PC-3 (cell line): ENCODE measurements at regions not wholly inside any gene's neighbourhood (a gene's known extent, or its start where the extent isn't known, plus 50 kb on each side); places are given as distances from the start of the nearest gene placed in this dataset.

Experiments used
- ATAC-seq: fragments of 200-7000 bp; cut with Tn5 transposase; 2 replicates; pipeline ENCODE4 v1.9.1; 2020; ENCODE audit warnings: mild to moderate bottlenecking, moderate library complexity
- BruUV-seq: library from RNA; stranded (reverse); fragments of 400-500 nt; replicated peaks from 2 replicates; lab custom pipeline; 2021; lab: Mats Ljungman, UMichigan
- CTCF ChIA-PET: fragments of 300-600 bp; sonication (Branson Sonifier 250); formaldehyde crosslinking; loops from one replicate; lab custom pipeline; 2022; ENCODE audit warnings: antibody characterized with exemption; lab: Charles Lee
- POLR2A ChIA-PET: fragments of 300-600 bp; sonication (Branson Sonifier 250); formaldehyde crosslinking; loops from one replicate; lab custom pipeline; 2022; ENCODE audit warnings: antibody characterized with exemption; ENCODE audit not compliant: unreplicated experiment; lab: Charles Lee
- DNase-seq: peaks from one replicate; pipeline ENCODE4 v3.0.0-alpha.2; 2015
- H2AFZ ChIP-seq: fragments of 300-600 bp; sonication (generic); 2 replicates; pipeline ENCODE4 v1.6.0; 2016; ENCODE audit warnings: antibody characterized with exemption, low read length
- H3F3A ChIP-seq: fragments of 300-600 bp; sonication (generic); one replicate; pipeline ENCODE4 v1.6.0; 2017; ENCODE audit warnings: antibody characterized with exemption, low read length, control low read depth, mild to moderate bottlenecking; ENCODE audit not compliant: unreplicated experiment
- H3K27ac ChIP-seq: fragments of 300-600 bp; sonication (generic); 2 replicates; pipeline ENCODE4 v1.5.1; 2016; ENCODE audit warnings: mild to moderate bottlenecking, low read length
- H3K27me3 ChIP-seq: fragments of 300-600 bp; sonication (generic); 2 replicates; pipeline ENCODE4 v1.6.1; 2016; ENCODE audit warnings: low read length, mixed read lengths
- H3K36me3 ChIP-seq: fragments of 300-600 bp; sonication (generic); 2 replicates; pipeline ENCODE4 v1.6.1; 2016; ENCODE audit warnings: low read depth, mixed run types, low read length, mixed read lengths
- H3K4me1 ChIP-seq: fragments of 300-600 bp; sonication (generic); 2 replicates; pipeline ENCODE4 v1.5.1; 2016; ENCODE audit warnings: low read length; ENCODE audit not compliant: insufficient read depth
- H3K4me2 ChIP-seq: fragments of 300-600 bp; sonication (generic); 2 replicates; pipeline ENCODE4 v1.6.0; 2016; ENCODE audit warnings: low read length
- H3K4me3 ChIP-seq: fragments of 300-600 bp; sonication (generic); 2 replicates; pipeline ENCODE4 v1.5.1; 2016; ENCODE audit warnings: mild to moderate bottlenecking, low read length, mixed read lengths
- H3K79me2 ChIP-seq: fragments of 300-600 bp; sonication (generic); 2 replicates; pipeline ENCODE4 v1.6.1; 2017; ENCODE audit warnings: low read length, mixed read lengths
- H3K9ac ChIP-seq: fragments of 300-600 bp; sonication (generic); 2 replicates; pipeline ENCODE4 v1.6.0; 2016; ENCODE audit warnings: mild to moderate bottlenecking, low read length
- H3K9me2 ChIP-seq: fragments of 300-600 bp; sonication (generic); replicated peaks from 2 replicates; pipeline ENCODE4 v1.6.1; 2016; ENCODE audit warnings: mixed run types, low read length, mixed read lengths
- H3K9me3 ChIP-seq: fragments of 300-600 bp; sonication (generic); 2 replicates; pipeline ENCODE4 v1.6.1; 2016; ENCODE audit warnings: low read length, mixed read lengths
- H4K20me1 ChIP-seq: fragments of 300-600 bp; sonication (generic); 2 replicates; pipeline ENCODE4 v1.6.1; 2016; ENCODE audit warnings: low read length, mixed read lengths
- CTCF ChIP-seq: fragments of 300-600 bp; sonication (generic); conservative IDR thresholded peaks from 2 replicates; pipeline ENCODE4 v1.5.1; 2017; ENCODE audit warnings: antibody characterized with exemption, low read depth, mild to moderate bottlenecking, low read length
- EZH2 ChIP-seq: fragments of 300-600 bp; sonication (generic); IDR thresholded peaks from one replicate; pipeline ENCODE4 v1.6.1; 2017; ENCODE audit warnings: antibody characterized with exemption, mild to moderate bottlenecking, low read length; ENCODE audit not compliant: unreplicated experiment
- EZH2phosphoT487 ChIP-seq: fragments of 300-600 bp; sonication (generic); IDR thresholded peaks from 2 replicates; pipeline ENCODE4 v1.6.1; 2018; ENCODE audit warnings: mild to moderate bottlenecking, antibody characterized with exemption, low read length, borderline replicate concordance
- intact Hi-C: fragments of 100-400 bp; cut with micrococcal nuclease; formaldehyde crosslinking; loops from 2 replicates; pipeline ENCODE4 v1.9.0; 2023

GRCh38 chr14:55756078-55756477 lies 176.1 kb downstream of the KTN1 start:
- Histone ChIP-seq H3K9ac (no peak overlapping the region), H3K79me2 (no peaks in the 10 kb centered on the region), H3F3A (no peaks in the 10 kb centered on the region)

GRCh38 chr14:55756557-55756956 lies 176.6 kb downstream of the KTN1 start:
- peaks cover 30% of the 10 kb centered on the region for H3K4me1 ChIP-seq
- DNase-seq (no peak), ATAC-seq (no peak)
- intact Hi-C loops: no loop called here
- no peak overlapping the region for H3K4me3 ChIP-seq
- no peaks in the 10 kb centered on the region for H3K9me3 ChIP-seq
- CTCF ChIA-PET: no interaction called here
- H3K9me2 ChIP-seq: no peaks in the 10 kb centered on the region
- no peaks in the 10 kb centered on the region for H3K79me2 ChIP-seq
- POLR2A ChIA-PET: no interaction called here
- no peak overlapping the region for H3K4me2 ChIP-seq
- no peak overlapping the region for H3K9ac ChIP-seq
- no peak for TF ChIP-seq EZH2
- no peak for TF ChIP-seq CTCF
- no peak for TF ChIP-seq EZH2phosphoT487
- H3F3A ChIP-seq: no peaks in the 10 kb centered on the region
- no peak overlapping the region for H2AFZ ChIP-seq
- H4K20me1 ChIP-seq: no peaks in the 10 kb centered on the region
- BruUV-seq: no TSS peak
- H3K27me3 ChIP-seq: no peaks in the 10 kb centered on the region
- no peaks in the 10 kb centered on the region for H3K36me3 ChIP-seq
- H3K27ac ChIP-seq: no peak overlapping the region

More at GRCh38 chr14:55756078-55756477, 176.1 kb downstream of the KTN1 start:
- no peak overlapping the region for H3K4me3 ChIP-seq
- H3K9me2 ChIP-seq: no peaks in the 10 kb centered on the region
- no peaks in the 10 kb centered on the region for H3K36me3 ChIP-seq
- H3K4me2 ChIP-seq: no peak overlapping the region
- no peak for DNase-seq
- H2AFZ ChIP-seq: no peak overlapping the region
- CTCF ChIA-PET: interaction anchor here (0.6 kb wide), 1 partner anchor 89 kb away, joined by 3 read pairs; no protein-coding TSS in a partner anchor
- H3K27me3 ChIP-seq: no peaks in the 10 kb centered on the region
- H3K4me1 ChIP-seq: peaks cover 30% of the 10 kb centered on the region
- H4K20me1 ChIP-seq: no peaks in the 10 kb centered on the region
- ATAC-seq: no peak
- TF ChIP-seq CTCF: no peak
- TF ChIP-seq EZH2phosphoT487: no peak
- TF ChIP-seq EZH2: no peak
- intact Hi-C loops: no loop called here
- no TSS peak for BruUV-seq
- H3K9me3 ChIP-seq: no peaks in the 10 kb centered on the region
- no peak overlapping the region for H3K27ac ChIP-seq
- POLR2A ChIA-PET: no interaction called here

GRCh38 chr14:55758796-55759195 lies 178.8 kb downstream of the KTN1 start:
- Histone ChIP-seq H4K20me1 (no peaks in the 10 kb centered on the region), H3K4me1 (peaks cover 8% of the 10 kb centered on the region), H3K9me3 (no peaks in the 10 kb centered on the region), H3K9me2 (no peaks in the 10 kb centered on the region), H3K27ac (no peak overlapping the region), H3K27me3 (no peaks in the 10 kb centered on the region), H3K4me3 (no peak overlapping the region), H2AFZ (no peak overlapping the region), H3K79me2 (no peaks in the 10 kb centered on the region), H3K9ac (no peak overlapping the region), H3K36me3 (no peaks in the 10 kb centered on the region), H3K4me2 (no peak overlapping the region), H3F3A (no peaks in the 10 kb centered on the region)
- DNase-seq: no peak
- CTCF ChIA-PET: no interaction called here
- ATAC-seq: no peak
- BruUV-seq: no TSS peak
- TF ChIP-seq EZH2 (no peak), CTCF (no peak), EZH2phosphoT487 (no peak)
- intact Hi-C loops: no loop called here
- POLR2A ChIA-PET: no interaction called here
